Pancreas (tissue), 10 donors: ENCODE measurements at regions not wholly inside any gene's neighbourhood (a gene's known extent, or its start where the extent isn't known, plus 50 kb on each side); places are given as distances from the start of the nearest gene placed in this dataset.

Source experiments
- ATAC-seq, 4 donors: fragments of 200-7000 bp; cut with Tn5 transposase; one replicate each; pipeline versions ENCODE4 v1.8.0 to v1.9.1; 2020; ENCODE audit warnings: mild to moderate bottlenecking in 4 of 4, moderate library complexity in 4 of 4
- DNase-seq, 6 donors: peaks; one replicate each; pipeline ENCODE4 v3.0.0-alpha.2; 2020
- FAIRE-seq: peaks from 2 replicates; lab custom pipeline; 2012; peaks lifted over from hg19 to GRCh38; lab: Jason Lieb, UNC
- H3K27ac ChIP-seq, 4 donors: fragments of 200-600 bp; sonication (generic); 1 replicate in 3 of 4; 2 replicates in 1 of 4; pipeline versions ENCODE4 v1.5.0 to v1.8.0; 2020
- H3K27me3 ChIP-seq, 4 donors: fragments of 200-600 bp; one replicate each; pipeline ENCODE4 v1.8.0; 2021
- H3K36me3 ChIP-seq, 3 donors: fragments of 200-600 bp; sonication (generic) in 1 of 3; one replicate each; pipeline versions ENCODE4 v1.5.0 to v1.8.0; 2020 to 2021
- H3K4me1 ChIP-seq, 3 donors: fragments of 200-600 bp; one replicate each; pipeline ENCODE4 v1.8.0; 2021
- H3K4me3 ChIP-seq, 4 donors: fragments of 200-600 bp; sonication (generic) in 2 of 4; one replicate each; pipeline versions ENCODE4 v1.5.0 to v1.8.0; 2020 to 2021
- H3K9me3 ChIP-seq, 4 donors: fragments of 200-600 bp; one replicate each; pipeline ENCODE4 v1.8.0; 2021
- CTCF ChIP-seq, 4 donors: fragments of 200-600 bp; sonication (generic) in 3 of 4; IDR thresholded peaks; one replicate each; pipeline versions ENCODE4 v1.5.0 to v1.8.0; 2021; ENCODE audit warnings: antibody characterized with exemption in 4 of 4
- WGBS, 2 donors: extraction: QIAGEN DNeasy Blood & Tissue Kit; methylation state at CpG; one replicate each; pipeline ENCODE4 v1.1.7; 2013; 5-methylcytosine and 5-hydroxymethylcytosine counted together
- intact Hi-C, 3 donors: fragments of 100-400 bp; cut with DNase I; formaldehyde crosslinking; loops; one replicate each; pipeline versions ENCODE4 v1.11.1 to v1.14.2; 2022
- donor health status: healthy with polysubstance abuse.
- donor health status: DM: no; HTN: no; CAD: no; lungs with moderate emphysema.
- donor health status: DM: no; HTN: no; CAD: no.
- donor health status: control.
- donor health status: control.
- donor health status: Bipolar disorder and iron deficiency.
- donor health status: DM: yes; HTN: yes; CAD: no.
- donor health status: DM: no; HTN: no; CAD: no.
- donor health status: DM: no; HTN: no; CAD: no.
- donor health status: DM: yes; HTN: yes; CAD: no.

GRCh38 chr6:6376845-6377244 is 56.4 kb upstream of the F13A1 start:
- no peaks in the 10 kb centered on the region for H3K4me1 ChIP-seq
- no peaks in the 10 kb centered on the region for H3K27me3 ChIP-seq
- no peak for TF ChIP-seq CTCF (IDR thresholded peaks at IDR 0.05)
- H3K27ac ChIP-seq, result no peak overlapping the region
- 58 to 63% methylated on average over 6 of the region's 6 CpGs for WGBS, 2 donors
- no peaks in the 10 kb centered on the region for H3K9me3 ChIP-seq
- intact Hi-C loops, result no loop called here
- ATAC-seq (no peak), DNase-seq (no peak), FAIRE-seq (no peak)
- no peaks in the 10 kb centered on the region for H3K36me3 ChIP-seq
- no peak overlapping the region for H3K4me3 ChIP-seq

- no peak for TF ChIP-seq CTCF (IDR thresholded peaks at IDR 0.05)
- H3K9me3 ChIP-seq, result no peaks in the 10 kb centered on the region
- H3K4me3 ChIP-seq, result no peak overlapping the region
- no peak for DNase-seq
- ATAC-seq, result no peak
- H3K27ac ChIP-seq, result no peak overlapping the region
- no peaks in the 10 kb centered on the region for H3K4me1 ChIP-seq
- no peaks in the 10 kb centered on the region for H3K27me3 ChIP-seq
- FAIRE-seq, result no peak
- intact Hi-C loops, result no loop called here
- whole genome bisulfite sequencing, 2 donors, result 68 to 77% methylated on average over 6 of the region's 6 CpGs
- H3K36me3 ChIP-seq, result no peaks in the 10 kb centered on the region
These were observed 57.2 kb upstream of the F13A1 start for GRCh38 chr6:6377621-6378020.

GRCh38 chr6:6379573-6379972 is 59.1 kb upstream of the F13A1 start:
- FAIRE-seq (no peak), DNase-seq (no peak), ATAC-seq (no peak)
- Histone ChIP-seq H3K9me3 (no peaks in the 10 kb centered on the region), H3K36me3 (no peaks in the 10 kb centered on the region), H3K4me1 (no peaks in the 10 kb centered on the region), H3K27me3 (no peaks in the 10 kb centered on the region), H3K27ac (no peak overlapping the region), H3K4me3 (no peak overlapping the region)
- TF ChIP-seq CTCF (IDR thresholded peaks at IDR 0.05), result no peak
- intact Hi-C loops, result no loop called here
- 73 to 87% methylated on average over 5 of the region's 5 CpGs for WGBS, 2 donors

- intact Hi-C loops, result no loop called here
- WGBS, 2 donors, result 24 to 31% methylated on average over 7 of the region's 7 CpGs
- H3K27me3 ChIP-seq, result no peaks in the 10 kb centered on the region
- no peak overlapping the region for H3K4me3 ChIP-seq
- no peak for ATAC-seq
- H3K9me3 ChIP-seq, result no peaks in the 10 kb centered on the region
- H3K36me3 ChIP-seq, result no peaks in the 10 kb centered on the region
- no peak for TF ChIP-seq CTCF (IDR thresholded peaks at IDR 0.05)
- FAIRE-seq, result no peak
- H3K27ac ChIP-seq, result no peak overlapping the region
- H3K4me1 ChIP-seq, result no peaks in the 10 kb centered on the region
- no peak for DNase-seq
These were observed 64.1 kb upstream of the F13A1 start for GRCh38 chr6:6384520-6384919.

GRCh38 chr6:6386010-6386409 is 65.5 kb upstream of the F13A1 start:
- ATAC-seq (peak in 2 of 4 donors; percentile 51 to 64), DNase-seq (no peak), FAIRE-seq (no peak)
- Histone ChIP-seq H3K4me1 (no peaks in the 10 kb centered on the region), H3K4me3 (no peak overlapping the region), H3K27ac (no peak overlapping the region), H3K9me3 (no peaks in the 10 kb centered on the region), H3K36me3 (no peaks in the 10 kb centered on the region), H3K27me3 (no peaks in the 10 kb centered on the region)
- TF ChIP-seq CTCF (IDR thresholded peaks at IDR 0.05), result no peak
- intact Hi-C loops, result no loop called here
- WGBS, 2 donors, result 63 to 77% methylated on average over 4 of the region's 4 CpGs
